Osteoblast (primary cell): ENCODE measurements at regions not wholly inside any gene's neighbourhood (a gene's known extent, or its start where the extent isn't known, plus 50 kb on each side); places are given as distances from the start of the nearest gene placed in this dataset.

Experiments
- DNase-seq: peaks from one replicate; pipeline ENCODE4 v3.0.0; 2011; ENCODE audit warnings: low spot score, mixed read lengths; ENCODE audit not compliant: insufficient read length; ENCODE audit errors: missing footprints
- H2AFZ ChIP-seq: 2 replicates; pipeline ENCODE4 v1.6.0; 2011; ENCODE audit warnings: mild to moderate bottlenecking, low read length
- H3K27ac ChIP-seq: 2 replicates; pipeline ENCODE4 v1.5.1; 2011; ENCODE audit warnings: mild to moderate bottlenecking, low read depth, low read length, moderate library complexity
- H3K27me3 ChIP-seq: 2 replicates; pipeline ENCODE4 v1.6.0; 2012; ENCODE audit warnings: mild to moderate bottlenecking, control low read depth, inconsistent platforms, low read length, moderate library complexity; ENCODE audit not compliant: insufficient read depth
- H3K36me3 ChIP-seq: 2 replicates; pipeline ENCODE4 v1.5.1; 2011; ENCODE audit warnings: mild to moderate bottlenecking, low read length, control low read depth, moderate library complexity; ENCODE audit not compliant: insufficient read depth
- H3K4me1 ChIP-seq: 2 replicates; pipeline ENCODE4 v1.5.1; 2011; ENCODE audit warnings: mild to moderate bottlenecking, low read length, control low read depth, moderate library complexity; ENCODE audit not compliant: insufficient read depth
- H3K4me2 ChIP-seq: 2 replicates; pipeline ENCODE4 v1.6.0; 2011; ENCODE audit warnings: mild to moderate bottlenecking, low read length; ENCODE audit not compliant: insufficient read depth
- H3K4me3 ChIP-seq: fragments of 200-600 bp; sonication (generic); 3 replicates; pipeline ENCODE4 v1.5.1; 2012; ENCODE audit warnings: mild to moderate bottlenecking, low read length, inconsistent platforms; ENCODE audit not compliant: insufficient read depth
- H3K79me2 ChIP-seq: 2 replicates; pipeline ENCODE4 v1.6.0; 2012; ENCODE audit warnings: mild to moderate bottlenecking, low read length, control low read depth, inconsistent platforms; ENCODE audit not compliant: insufficient read depth
- H3K9me3 ChIP-seq: 2 replicates; pipeline ENCODE4 v1.5.1; 2011; ENCODE audit warnings: low read depth, low read length, control low read depth
- H4K20me1 ChIP-seq: 2 replicates; pipeline ENCODE4 v1.6.0; 2012; ENCODE audit warnings: mild to moderate bottlenecking, low read length, control low read depth; ENCODE audit not compliant: insufficient read depth
- TF ChIP-seq, protein P1 (sequence below): IDR thresholded peaks from 2 replicates; pipeline ENCODE4 v1.5.1; 2011; ENCODE audit warnings: mild to moderate bottlenecking, low read depth, low read length, moderate library complexity; ENCODE audit errors: extremely low read depth

DNA sequence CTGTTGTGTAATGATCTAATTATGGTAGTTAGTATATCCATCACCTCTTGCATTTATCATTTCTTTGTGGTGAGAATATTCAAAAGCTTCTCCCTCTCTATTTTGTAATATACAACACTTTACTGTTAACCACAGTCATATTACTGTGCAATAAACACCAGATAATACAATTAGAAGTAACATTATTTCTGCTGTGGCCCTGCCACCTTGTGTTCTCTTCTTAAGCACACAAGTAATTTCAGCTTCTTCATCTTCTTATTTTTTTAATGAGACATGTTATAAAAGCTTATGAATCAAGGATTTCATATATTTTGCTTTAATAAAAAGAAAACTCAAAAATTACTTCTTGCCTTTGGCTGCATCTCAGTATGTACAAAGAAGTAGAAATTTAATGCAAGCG is 675.2 kb upstream of the INTU start:
- H3K27ac ChIP-seq: no peak overlapping the region
- H3K4me1 ChIP-seq: no peaks in the 10 kb centered on the region
- DNase-seq: no peak
- H2AFZ ChIP-seq: no peak overlapping the region
- no peaks in the 10 kb centered on the region for H3K9me3 ChIP-seq
- H3K36me3 ChIP-seq: no peaks in the 10 kb centered on the region
- H3K4me3 ChIP-seq: no peak overlapping the region
- no peaks in the 10 kb centered on the region for H3K79me2 ChIP-seq
- H3K27me3 ChIP-seq: no peaks in the 10 kb centered on the region
- TF ChIP-seq, protein P1, sequence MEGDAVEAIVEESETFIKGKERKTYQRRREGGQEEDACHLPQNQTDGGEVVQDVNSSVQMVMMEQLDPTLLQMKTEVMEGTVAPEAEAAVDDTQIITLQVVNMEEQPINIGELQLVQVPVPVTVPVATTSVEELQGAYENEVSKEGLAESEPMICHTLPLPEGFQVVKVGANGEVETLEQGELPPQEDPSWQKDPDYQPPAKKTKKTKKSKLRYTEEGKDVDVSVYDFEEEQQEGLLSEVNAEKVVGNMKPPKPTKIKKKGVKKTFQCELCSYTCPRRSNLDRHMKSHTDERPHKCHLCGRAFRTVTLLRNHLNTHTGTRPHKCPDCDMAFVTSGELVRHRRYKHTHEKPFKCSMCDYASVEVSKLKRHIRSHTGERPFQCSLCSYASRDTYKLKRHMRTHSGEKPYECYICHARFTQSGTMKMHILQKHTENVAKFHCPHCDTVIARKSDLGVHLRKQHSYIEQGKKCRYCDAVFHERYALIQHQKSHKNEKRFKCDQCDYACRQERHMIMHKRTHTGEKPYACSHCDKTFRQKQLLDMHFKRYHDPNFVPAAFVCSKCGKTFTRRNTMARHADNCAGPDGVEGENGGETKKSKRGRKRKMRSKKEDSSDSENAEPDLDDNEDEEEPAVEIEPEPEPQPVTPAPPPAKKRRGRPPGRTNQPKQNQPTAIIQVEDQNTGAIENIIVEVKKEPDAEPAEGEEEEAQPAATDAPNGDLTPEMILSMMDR: peak; percentile 45
- H4K20me1 ChIP-seq: no peaks in the 10 kb centered on the region
- H3K4me2 ChIP-seq: no peak overlapping the region

DNA sequence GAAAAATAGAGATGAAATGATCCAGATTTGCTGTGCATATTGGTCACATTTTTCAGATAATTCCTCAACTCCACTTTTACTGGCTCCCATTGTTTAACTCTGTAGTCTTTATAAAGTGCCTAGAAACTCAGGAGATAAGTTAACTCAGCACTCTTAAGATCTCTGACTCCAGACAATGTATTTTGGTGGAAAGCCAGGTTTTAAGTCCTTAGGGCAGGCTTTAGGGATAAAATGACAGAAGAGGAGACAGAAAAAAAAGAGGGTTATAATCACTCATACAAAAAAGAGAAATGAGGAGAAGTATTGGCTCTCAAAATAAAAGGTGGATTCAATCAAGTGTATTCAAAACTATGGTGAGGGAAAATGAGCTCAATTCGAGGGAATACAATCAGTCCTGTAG is 674.8 kb upstream of the INTU start:
- TF ChIP-seq, protein P1: no peak
- Histone ChIP-seq H3K4me1 (no peaks in the 10 kb centered on the region), H3K36me3 (no peaks in the 10 kb centered on the region), H2AFZ (no peak overlapping the region), H4K20me1 (no peaks in the 10 kb centered on the region), H3K4me2 (no peak overlapping the region), H3K4me3 (no peak overlapping the region), H3K9me3 (no peaks in the 10 kb centered on the region), H3K79me2 (no peaks in the 10 kb centered on the region), H3K27me3 (no peaks in the 10 kb centered on the region), H3K27ac (no peak overlapping the region)
- no peak for DNase-seq

DNA sequence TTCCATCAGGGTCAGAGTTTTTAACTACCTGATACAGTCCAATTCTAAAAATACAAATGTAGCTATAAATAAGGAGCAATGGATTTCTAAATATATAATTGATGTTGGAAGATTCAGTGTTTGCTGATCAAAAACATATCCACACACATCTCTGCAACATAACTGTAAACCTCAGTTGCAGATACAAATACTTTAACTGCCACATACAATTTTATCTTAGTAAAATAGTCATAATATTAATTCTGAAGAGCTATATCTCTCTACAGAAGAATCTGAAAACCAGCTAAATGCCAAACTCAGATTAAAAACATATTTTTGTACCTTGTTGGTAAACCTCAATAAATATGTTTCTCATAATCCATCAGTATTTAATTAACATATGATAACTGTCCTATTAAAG is 674.3 kb upstream of the INTU start:
- no peak overlapping the region for H2AFZ ChIP-seq
- no peaks in the 10 kb centered on the region for H4K20me1 ChIP-seq
- H3K27me3 ChIP-seq: no peaks in the 10 kb centered on the region
- H3K9me3 ChIP-seq: no peaks in the 10 kb centered on the region
- no peak overlapping the region for H3K4me2 ChIP-seq
- no peaks in the 10 kb centered on the region for H3K79me2 ChIP-seq
- TF ChIP-seq, protein P1: no peak
- H3K4me3 ChIP-seq: no peak overlapping the region
- no peak for DNase-seq
- no peaks in the 10 kb centered on the region for H3K36me3 ChIP-seq
- H3K4me1 ChIP-seq: no peaks in the 10 kb centered on the region
- H3K27ac ChIP-seq: no peak overlapping the region

DNA sequence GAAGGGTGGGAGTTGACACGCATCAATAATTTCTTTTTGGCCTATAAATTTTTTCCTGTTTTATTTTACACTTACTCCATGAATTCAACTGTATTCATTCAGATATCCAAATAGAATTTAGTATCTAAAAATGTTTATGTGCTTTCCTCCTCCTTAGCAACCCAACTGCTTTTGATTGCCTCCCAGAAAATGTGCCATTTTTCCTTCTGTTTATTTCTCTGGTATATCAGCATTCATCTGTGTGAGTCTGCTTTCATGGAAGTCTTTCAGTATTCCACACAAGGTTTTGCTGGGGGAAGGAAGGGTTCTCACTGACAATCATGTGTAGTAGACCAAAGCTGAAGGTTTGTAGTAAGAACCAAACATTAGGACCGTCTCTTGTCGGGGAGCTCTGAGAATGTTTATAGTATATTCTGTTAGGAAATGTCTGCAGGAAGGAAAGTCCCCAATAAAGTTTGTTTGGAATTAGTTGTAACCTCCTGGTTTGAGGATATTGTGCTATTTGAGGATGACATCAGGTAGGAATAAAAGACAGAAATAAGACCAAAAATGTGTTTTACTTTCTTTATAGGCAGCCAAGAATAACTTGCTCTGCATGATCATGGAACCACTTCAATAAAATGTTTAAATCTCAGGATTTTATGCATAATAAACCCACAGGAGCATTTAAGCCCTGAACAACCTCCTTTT is 673.6 kb upstream of the INTU start:
- TF ChIP-seq, protein P1: no peak
- H4K20me1 ChIP-seq: no peaks in the 10 kb centered on the region
- H3K27me3 ChIP-seq: no peaks in the 10 kb centered on the region
- no peak for DNase-seq
- H3K4me2 ChIP-seq: no peak overlapping the region
- no peak overlapping the region for H3K27ac ChIP-seq
- H3K4me1 ChIP-seq: no peaks in the 10 kb centered on the region
- no peaks in the 10 kb centered on the region for H3K79me2 ChIP-seq
- H2AFZ ChIP-seq: peak overlapping the region; percentile 71
- H3K4me3 ChIP-seq: no peak overlapping the region
- H3K9me3 ChIP-seq: no peaks in the 10 kb centered on the region
- no peaks in the 10 kb centered on the region for H3K36me3 ChIP-seq
